Lung microvascular endothelial cell (primary cell): ENCODE measurements at regions not wholly inside any gene's neighbourhood (a gene's known extent, or its start where the extent isn't known, plus 50 kb on each side); places are given as distances from the start of the nearest gene placed in this dataset.
"Not testable (repeated sequence)": the region's sequence is repeated elsewhere in the genome, so short reads cannot be mapped to it uniquely, and the experiment has no call there.

Source experiments
- DNase-seq, 2 donors: peaks; one replicate each; pipeline versions ENCODE4 v3.0.0 to v3.0.0-alpha.2; 2010; ENCODE audit warnings: low read depth in 2 of 2

DNA sequence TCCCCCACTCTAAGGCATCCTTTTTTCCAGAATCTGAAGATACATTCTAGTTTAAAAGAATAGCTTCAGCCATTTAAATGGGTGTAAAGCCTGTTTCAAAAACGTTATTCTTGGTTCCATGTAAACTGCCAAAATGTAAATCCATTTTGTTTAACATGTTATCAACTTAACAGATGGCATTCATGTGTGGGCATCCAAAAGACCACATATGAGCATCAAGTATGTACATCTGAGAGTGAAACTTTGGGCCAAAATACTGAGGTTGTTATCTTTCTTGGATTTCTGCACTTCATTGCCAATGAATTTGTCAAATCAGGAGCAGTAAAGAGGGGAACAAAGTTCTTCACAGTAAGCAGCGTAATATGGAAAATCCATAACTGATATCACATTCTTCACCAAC, 395.4 kb downstream of the ZNF804A start:
- no peak for DNase-seq

DNA sequence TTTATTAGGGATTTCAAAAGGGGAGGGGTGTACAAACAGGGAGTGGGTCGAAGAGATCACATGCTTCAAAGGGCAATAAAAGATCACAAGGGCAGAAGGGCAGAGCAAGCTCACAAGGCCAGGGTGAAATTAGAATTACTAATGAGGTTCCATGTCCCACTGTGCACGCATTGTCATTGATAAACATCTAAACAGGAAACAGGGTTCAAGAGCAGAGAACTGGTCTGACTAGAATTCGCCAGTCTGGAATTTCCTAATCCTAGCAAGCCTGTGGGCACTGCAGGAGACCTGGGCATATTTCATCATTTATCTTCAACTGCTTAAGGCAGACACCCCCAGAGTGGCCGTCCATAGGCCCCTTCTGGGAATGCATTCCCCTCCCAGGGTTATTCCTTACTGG, 408.2 kb downstream of the ZNF804A start:
- no peak for DNase-seq

DNA sequence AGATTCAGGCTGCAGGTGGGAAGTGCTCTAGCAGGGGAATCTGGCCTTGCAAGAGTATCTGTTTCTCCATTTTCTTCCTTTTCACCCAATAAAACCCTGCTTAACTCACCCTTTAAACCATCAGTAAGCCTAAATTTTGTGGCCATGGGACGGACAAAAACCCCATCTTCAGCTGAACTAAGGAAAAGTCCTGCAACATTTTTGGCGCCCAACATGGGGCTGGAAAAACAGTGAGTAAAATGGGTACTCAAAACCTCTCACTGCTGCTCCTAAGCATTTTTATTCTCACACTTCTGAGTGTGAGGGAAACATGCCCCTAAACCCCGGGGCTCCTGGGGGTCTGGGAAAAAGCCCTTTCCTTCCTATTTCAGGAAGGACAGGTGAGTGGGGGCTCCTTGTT, 414.3 kb downstream of the ZNF804A start:
- DNase-seq, result peak; percentile 4 to 6

DNA sequence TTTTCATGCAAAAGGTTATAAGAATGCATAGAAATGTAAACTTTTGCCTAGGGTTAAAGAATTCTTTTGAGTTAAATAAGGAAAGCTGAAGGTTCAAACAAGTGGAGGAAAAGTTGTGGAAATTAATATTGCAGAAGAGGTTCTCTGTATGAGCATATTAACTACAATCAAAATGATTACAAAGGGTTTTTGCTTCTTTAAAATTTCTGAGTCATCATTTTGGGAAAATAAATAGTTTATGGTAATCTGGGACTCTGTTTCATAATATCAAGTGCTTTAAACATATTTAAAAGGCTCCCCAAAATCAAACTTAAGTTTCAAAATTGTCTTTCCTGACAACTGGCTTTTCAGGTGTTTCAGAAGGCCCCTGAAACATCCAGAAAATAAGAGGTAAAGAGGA, 415.7 kb downstream of the ZNF804A start:
- DNase-seq, result no peak

DNA sequence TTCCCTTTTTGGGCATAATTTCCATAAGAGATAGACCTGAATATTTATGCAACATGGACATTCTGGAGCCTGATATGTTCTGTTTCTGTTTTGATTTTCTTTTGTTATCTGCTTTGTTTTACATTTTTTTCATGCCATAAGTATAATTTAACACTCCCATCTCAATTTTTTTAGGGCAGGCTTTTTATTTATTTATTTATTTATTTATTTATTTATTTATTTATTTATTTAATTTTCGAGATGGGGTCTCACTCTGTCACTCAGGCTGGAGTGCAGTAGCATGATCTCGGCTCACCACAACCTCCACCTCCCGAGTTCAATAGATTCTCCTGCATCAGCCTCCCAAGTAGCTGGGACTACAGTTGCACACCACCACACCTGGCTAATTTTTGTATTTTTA, 427.6 kb downstream of the ZNF804A start:
- DNase-seq, result not testable (repeated sequence)

DNA sequence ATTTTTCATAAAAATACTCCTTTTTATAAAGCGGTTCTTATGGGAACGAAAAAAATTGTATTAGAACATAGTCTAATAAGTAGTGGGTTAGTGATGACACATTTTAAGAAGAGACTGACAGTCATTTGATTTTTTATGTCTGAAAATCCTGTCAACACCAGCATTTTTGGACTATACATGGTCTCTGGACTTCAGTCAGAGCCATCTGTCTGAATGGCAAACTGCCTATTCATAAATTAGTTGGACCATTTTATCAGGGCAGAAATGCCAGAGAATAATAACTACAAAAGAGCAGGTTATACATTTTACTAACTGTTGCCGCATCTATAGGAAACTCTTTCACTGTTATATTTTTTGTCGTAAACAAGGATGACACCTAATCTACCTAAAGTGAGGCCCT, 437.6 kb downstream of the ZNF804A start:
- DNase-seq, result no peak

DNA sequence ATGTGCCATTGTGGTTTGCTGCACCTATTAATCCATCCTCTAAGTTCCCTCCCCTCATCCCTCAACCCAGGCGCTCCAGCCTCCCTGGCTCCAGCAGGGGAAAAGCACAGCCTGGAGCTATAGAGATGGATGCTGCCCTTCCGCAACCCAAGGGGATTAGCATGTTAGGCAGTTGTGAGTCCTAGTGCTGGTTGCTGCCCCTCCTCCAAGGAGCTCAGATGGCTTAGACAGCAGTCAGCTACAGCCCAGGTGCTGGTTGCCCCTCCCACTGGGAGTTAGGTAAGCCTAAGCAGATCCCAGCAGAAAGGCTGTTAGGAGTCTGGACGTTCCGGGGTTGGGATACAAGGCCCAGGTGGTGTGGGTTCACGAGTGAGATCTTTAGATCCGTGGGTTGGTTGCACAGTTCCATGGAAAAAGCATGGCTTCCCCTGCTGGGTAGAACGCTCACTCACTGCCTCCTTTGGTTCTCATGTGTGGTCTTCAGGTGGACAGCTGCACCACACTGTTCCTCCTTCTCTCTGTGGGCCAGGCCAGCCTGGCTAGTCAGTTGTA, 446.1 kb downstream of the ZNF804A start:
- no peak for DNase-seq

DNA sequence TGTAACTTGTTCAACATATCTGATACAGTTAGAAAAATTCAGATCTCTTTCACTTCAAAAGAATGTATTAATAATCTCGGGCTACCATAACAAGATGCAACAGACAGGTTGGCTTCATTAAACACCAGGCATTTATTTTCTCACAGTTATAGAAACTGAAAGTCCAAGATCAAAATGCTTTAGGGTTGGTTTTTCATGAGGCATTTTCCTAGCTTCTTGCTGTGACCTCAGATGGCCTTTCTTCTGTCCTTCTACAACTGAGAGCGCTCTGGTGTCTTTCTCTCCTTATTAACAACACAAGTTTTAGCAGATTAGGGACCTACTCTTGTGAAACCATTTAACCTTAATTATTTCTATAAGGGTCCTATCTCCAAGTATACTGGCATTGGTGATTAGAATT, 452.5 kb downstream of the ZNF804A start:
- no peak for DNase-seq

DNA sequence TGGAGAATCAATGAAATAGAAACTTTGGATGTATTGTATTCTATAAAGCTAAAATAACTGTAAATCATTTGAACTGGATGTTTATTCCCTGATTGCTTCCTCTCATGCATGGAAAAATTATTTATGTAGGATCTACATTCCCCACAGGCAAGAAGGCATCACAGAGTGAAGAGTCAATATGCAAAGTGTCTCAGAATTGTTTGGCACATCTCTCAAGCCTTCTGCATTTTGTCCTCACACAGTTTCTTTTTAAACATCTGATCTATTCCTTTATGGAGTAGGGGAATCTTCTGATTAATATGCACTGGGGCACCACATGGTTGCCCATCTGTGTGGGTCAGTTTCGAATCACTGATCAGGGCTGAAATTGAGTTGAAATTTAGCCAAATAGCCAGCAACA, 465.4 kb downstream of the ZNF804A start:
- DNase-seq, result no peak

DNA sequence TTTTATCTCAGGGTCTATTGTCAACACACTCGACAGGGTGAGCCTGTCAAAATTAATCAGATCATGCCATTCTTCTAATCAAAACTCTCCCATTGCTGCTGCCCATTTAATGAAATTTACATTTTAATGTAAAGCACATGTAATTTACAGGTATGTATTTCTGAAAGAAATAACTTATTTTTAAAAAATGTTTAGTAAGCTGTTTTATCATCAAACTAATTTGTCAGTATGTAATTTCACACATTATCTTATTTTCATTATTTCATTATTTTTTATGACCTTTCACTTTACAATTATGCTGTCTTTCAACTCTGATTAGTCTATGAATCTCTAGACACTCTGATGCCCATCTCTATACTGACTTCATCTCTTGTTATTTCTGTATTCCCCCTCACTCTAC, 467.8 kb downstream of the ZNF804A start:
- DNase-seq, result no peak

DNA sequence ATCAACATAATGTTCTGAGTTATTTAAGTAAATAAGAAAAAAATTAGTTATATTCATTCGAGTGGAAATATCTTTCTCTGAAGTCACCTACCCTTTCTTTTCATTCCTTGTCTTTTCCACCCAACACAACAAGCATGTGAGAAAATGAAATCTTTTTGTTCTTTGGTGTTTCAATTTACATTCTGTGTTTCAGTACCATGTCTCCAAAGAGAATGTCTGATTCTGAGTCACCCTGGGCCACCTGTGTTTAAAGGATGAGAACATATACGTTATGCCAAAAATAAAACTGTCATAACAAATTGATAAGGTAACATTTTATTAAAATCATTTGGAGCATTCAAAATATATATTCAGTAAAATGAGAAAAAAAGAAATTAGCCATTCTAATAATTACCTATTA, 470.8 kb downstream of the ZNF804A start:
- no peak for DNase-seq

DNA sequence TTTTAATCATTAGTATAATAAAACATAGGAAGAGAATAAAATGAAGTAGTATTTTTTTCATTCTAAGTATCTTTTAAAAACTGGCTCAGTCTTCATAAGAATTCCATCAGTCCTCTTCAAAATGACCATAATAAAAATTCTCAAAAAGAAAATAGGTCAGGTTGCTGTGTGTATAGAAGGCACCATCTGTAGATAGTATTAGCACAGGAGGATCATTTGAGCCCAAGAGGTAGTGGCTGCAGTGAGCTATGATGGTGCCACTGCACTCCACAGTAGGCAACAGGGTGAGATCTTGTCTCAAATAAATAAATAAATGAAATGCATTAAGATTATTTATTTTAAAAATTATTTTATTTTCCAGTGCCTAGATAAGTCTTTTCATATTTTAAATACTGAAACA, 475.8 kb downstream of the ZNF804A start:
- DNase-seq, result no peak

DNA sequence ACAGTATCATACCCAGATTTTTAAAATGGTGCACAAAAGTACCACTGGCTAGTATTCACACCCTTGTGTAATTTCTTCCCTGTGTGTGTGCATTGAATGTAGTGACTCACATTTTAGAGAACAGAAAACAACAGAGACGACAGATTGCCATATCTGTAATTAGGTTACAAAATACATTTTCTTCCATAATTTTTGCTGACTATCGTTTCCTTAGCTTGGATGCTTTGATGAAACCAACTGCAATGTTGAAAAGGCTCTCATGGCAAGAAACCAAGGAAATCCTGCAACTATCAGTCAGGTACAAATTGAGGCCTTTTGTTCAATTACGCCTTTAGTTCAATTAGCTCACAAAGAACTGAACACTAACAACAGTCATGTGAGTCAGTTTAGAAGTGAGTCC, 484.4 kb downstream of the ZNF804A start:
- no peak for DNase-seq

DNA sequence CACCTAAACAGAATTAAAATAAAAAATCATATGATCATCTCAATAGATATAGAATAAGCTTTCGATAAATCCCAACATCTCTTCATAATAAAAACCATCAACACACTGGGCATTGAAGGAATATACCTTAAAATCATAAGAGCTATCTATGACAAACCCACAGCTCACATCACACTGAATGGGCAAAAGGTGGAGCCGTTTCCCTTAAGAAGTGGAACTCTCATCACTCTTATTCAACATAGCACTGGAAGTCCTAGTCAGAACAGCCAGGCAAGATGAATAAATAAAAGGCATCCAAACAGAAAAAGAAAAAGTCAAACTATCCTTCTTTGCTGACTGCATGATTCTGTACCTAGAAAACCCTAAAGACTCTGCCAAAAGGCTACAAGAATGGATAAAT, 510.3 kb downstream of the ZNF804A start:
- DNase-seq, result no peak

DNA sequence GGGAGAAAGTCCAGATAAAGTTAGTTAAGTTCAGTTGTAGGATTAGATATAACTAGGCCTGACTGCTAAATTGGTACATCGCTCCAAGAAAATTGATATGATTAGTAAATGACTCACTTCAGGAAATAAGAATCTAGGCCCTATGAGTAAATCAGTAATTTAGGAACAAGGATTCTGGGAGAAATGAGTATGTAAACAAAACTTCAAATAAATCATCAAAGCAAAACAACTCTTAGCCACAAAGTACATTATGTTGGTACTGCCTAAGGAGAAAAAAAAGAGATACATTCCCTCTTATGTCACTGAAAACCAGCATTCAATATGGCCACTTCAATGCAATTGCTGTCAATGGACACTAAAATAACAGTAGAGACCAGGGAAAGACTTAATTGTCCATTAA, 529.1 kb downstream of the ZNF804A start:
- no peak for DNase-seq

DNA sequence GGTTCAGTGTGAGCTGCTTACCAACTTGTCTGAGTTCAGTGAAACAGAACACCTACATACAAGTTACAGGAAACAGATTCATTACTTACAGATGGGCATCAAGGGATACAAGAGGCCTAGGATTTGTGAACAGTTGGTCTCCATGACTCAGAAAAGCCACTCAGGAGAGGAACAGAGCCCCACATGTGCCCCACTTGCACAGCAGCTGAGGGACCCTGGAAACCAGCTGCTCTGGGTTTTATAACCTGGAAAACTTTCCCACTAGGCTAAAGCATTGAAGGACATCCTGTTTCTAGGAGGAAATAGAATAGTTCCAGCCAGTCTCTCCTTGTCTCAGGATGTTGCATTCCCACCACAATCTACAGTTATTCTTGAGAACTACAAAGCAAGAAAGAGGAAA, 530.0 kb downstream of the ZNF804A start:
- no peak for DNase-seq

DNA sequence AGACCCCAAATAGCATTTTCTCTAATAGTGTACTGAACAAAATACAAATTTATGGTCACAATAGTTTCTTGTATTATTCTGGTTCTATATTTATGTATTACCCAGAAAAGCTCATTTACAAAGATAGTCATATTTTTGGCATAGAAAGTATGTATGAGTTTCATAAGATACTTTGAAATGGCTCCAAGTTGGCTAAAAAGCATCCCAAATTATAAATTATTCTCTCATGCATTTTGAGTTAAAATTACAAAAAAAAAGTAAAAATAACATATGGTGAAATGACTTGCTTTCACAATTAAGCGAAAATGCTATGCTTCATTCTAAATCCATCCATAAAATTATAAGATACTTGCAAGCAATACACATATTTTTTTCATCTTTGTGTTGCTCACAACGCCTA, 530.7 kb downstream of the ZNF804A start:
- DNase-seq, result no peak

DNA sequence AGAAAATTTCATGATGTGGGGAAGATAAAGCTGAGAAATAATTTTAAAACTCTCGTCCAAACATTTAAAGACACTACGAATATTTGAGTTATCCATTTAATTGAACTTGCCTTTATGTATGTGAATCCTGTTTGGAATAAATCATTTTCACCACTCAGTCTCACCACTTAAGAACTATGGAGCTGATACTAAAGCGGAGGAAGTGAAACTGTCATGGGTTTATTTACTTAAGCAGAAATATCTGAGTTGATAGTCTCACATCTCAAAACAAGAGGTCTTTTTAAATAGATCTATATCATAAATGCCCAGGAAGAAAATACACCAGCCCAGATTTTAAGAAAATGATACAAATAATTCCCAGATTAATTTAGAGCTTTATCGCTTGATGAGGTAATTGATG, 532.4 kb downstream of the ZNF804A start:
- DNase-seq, result no peak

DNA sequence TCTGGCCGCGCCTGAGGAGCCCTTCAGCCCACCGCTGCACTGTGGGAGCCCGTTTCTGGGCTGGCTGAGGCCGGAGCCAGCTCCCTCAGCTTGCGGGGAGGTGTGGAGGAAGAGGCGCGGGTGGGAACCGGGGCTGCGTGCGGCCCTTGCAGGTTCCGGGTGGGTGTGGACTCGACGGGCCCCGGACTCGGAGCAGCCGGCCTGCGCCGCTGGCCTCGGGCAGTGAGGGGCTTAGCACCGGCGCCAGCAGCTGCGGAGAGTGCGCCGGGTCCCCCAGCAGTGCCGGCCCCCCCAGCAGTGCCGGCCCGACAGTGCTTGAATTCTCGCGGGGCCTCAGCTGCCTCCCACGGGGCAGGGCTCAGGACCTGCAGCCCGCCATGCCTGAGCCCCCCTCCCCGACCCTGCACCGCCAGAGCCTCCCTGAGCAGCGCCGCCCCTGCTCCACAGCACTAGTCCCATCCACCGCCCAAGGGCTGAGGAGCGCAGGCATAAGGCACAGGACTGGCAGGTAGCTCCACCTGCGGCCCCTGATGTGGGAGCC, 534.2 kb downstream of the ZNF804A start:
- DNase-seq, result no peak

DNA sequence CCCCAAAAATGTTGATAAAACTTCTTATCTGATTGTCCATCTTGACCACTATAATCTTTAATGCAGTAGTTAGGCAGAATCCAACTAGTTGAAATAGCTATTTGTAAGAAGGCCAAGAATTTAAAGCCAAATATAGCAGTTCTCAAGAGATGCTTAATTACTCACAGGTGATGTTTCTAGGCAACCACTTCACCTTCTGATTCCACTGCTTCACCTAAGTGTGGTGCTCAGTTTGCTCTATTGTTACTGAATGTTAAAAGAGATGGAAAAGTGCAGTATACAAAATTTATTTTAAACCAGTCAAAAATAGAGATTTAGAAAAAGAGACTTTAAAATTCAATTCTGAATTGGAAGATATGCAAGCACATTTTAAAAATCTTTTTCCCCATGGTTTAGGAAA, 539.4 kb downstream of the ZNF804A start:
- no peak for DNase-seq

DNA sequence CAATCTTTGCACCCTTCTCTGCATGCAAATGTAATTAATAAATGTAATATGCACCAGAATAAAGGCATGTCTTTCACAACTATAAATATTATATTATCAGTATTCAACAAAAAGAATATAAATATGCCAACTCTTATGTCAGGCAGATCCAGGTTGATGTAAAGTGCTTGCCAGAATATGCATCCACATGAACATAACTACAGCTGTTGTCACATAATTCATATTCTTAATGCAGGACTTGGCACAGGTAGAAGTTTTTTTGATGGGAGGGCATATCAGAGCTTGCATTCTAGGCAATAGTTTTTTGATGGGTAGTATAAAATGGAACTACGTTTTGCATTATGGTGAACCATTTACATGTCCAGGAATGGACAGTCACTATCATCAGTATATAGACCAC, 544.3 kb downstream of the ZNF804A start:
- no peak for DNase-seq

DNA sequence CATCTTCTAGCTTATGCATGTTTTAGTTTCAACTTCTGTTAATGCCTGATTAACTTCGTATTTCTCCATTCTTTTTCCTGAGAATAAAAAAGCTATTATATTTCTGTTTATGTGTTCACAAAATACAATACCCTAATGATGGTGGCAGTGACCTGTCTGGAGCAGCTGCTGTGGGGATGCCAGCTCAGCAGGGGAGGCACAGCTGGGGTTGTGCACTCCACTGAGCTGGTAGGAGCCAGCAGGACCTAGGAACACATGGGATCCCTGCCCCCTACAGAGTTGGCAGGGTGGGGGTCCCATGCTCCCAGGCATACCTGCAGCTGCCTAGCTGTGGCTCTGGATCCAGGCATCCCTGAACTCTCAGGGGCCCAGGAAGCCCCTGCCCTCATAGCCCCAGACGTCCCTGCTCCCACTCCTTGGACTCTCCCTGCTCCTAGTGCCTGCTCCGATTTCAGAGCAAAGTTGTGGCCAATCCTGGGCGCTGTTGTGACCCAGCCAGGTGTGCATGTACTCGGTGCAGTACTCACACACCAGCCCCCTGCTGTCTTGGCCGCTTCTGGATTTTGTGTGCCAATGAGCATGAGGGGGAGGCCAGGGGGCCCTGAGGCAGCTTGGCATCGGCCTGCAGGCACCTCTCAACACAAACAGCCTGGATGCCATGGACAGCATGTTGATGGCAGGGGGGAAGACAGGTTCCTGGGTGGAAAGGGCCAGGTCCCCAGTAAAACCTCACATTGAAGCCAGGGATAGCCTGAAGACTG, 546.0 kb downstream of the ZNF804A start:
- DNase-seq, result no peak

DNA sequence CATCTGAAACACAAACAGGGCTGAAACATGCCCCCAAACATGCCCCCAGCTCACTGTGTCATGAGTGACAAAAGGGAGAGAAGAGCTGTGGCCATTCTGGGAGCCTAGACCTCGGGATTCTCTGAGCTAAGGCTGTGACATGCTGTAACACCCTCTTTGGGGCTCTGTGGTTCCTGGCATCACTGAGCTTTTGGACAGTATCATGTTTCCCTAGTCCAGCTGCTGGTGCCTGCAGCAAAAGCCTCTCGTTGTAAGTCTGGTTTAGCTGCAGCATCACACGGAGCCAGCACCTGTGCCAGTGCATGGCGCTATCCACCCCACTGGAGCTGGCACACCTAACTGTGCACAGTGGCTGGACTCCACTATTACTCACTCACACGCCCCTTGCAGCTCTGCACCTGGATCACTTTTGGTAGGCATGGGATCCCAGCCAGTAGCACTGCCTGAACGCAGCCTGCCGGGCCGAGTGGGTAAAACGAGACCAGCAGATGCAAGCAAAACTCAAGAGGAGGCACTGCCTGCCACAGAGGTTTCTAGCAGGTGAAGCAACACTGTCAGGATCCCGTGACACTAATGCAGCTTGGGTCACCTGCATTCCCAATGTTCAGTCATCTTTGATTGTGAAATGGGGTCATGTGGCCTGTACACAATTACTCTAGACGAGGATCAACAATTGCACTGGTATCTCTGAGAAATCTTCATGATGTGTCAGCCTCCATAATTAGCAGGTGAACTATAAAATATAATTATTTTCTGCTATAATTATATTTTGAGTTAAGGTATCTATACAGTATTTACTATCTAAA, 547.2 kb downstream of the ZNF804A start:
- DNase-seq, result no peak
